Breast epithelium (tissue), 3 donors: ENCODE measurements at regions not wholly inside any gene's neighbourhood (a gene's known extent, or its start where the extent isn't known, plus 50 kb on each side); places are given as distances from the start of the nearest gene placed in this dataset.

Experiments used
- CTCF ChIP-seq, 3 donors: fragments of 450-650 bp; IDR thresholded peaks; one replicate each; pipeline ENCODE4 v1.5.1; 2016 to 2017; ENCODE audit warnings: antibody characterized with exemption in 3 of 3, mild to moderate bottlenecking in 3 of 3, moderate library complexity in 3 of 3
- POLR2A ChIP-seq: fragments of 450-650 bp; IDR thresholded peaks from one replicate; pipeline ENCODE4 v1.6.1; 2016; ENCODE audit warnings: antibody characterized with exemption, mild to moderate bottlenecking, moderate library complexity
- POLR2AphosphoS5 ChIP-seq, 3 donors: sonication (generic); formaldehyde crosslinking; IDR thresholded peaks; one replicate each; pipeline ENCODE4 v1.6.1; 2017; ENCODE audit warnings: antibody characterized with exemption in 3 of 3

DNA sequence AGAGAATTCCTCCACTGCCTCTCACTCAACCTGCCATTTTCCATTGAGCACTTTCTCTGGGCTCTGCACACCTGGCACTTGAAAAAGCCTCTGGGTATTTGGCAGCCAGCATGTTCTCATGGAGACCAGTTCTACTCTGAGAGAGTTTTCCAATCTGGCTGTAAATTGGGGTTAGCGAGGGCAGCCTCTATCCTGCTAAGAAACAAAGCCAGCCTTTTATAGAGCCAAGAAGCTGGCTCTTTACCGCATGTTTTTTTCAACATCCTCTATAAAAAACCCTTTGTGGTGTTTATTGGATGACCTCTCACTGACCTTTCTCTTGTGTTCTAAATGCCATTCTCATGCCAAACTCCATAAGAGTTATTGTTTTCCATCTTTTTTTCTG is 52.6 kb upstream of the RCBTB2 start:
- no peak for TF ChIP-seq CTCF (IDR thresholded peaks at IDR 0.05)
- peak in 2 of 3 donors; percentile 22 to 67 for TF ChIP-seq POLR2AphosphoS5 (IDR thresholded peaks at IDR 0.05)
- no peak for TF ChIP-seq POLR2A
